Retinal pigment epithelial cell (primary cell): ENCODE measurements at regions not wholly inside any gene's neighbourhood (a gene's known extent, or its start where the extent isn't known, plus 50 kb on each side); places are given as distances from the start of the nearest gene placed in this dataset.

Experiments
- DNase-seq: peaks from one replicate; pipeline ENCODE4 v3.0.0-alpha.2; 2010; ENCODE audit warnings: low read depth
- H3K4me3 ChIP-seq: 2 replicates; pipeline ENCODE4 v1.5.1; 2011; ENCODE audit warnings: mild to moderate bottlenecking, low read length, control low read depth, moderate library complexity
- TF ChIP-seq, protein P1 (sequence below): conservative IDR thresholded peaks from 2 replicates; pipeline ENCODE4 v1.5.1; 2011; ENCODE audit warnings: low read depth, low read length, control low read depth, inconsistent platforms

DNA sequence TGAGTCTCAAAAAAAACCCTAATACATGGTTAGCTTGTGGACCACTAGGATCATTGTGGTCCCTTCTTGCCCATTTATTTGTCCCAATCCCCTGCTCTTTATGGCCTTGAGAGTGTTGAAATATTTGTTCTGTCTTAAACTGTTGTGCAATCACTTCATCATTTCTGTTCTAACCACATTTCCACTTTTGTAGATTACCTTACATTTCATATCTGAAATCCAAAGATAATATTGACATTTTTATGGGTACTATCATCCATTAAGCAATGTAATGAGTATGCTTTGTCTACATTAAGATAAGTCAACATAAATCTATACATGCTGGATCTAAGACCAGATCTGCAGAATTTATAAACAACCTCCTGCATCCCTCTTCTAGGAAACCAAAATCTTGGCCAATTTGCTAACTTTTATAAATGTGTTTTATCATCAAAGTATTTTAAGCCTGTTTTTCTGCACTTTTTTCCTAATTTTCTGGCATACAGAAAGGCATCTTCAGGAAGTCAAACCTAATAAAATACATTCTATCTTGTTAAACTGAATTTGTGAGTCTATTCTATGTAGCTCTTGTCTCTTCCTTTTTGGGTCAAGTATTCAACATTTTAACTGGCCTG, 359.4 kb upstream of the CELF2 start:
- TF ChIP-seq, protein P1, sequence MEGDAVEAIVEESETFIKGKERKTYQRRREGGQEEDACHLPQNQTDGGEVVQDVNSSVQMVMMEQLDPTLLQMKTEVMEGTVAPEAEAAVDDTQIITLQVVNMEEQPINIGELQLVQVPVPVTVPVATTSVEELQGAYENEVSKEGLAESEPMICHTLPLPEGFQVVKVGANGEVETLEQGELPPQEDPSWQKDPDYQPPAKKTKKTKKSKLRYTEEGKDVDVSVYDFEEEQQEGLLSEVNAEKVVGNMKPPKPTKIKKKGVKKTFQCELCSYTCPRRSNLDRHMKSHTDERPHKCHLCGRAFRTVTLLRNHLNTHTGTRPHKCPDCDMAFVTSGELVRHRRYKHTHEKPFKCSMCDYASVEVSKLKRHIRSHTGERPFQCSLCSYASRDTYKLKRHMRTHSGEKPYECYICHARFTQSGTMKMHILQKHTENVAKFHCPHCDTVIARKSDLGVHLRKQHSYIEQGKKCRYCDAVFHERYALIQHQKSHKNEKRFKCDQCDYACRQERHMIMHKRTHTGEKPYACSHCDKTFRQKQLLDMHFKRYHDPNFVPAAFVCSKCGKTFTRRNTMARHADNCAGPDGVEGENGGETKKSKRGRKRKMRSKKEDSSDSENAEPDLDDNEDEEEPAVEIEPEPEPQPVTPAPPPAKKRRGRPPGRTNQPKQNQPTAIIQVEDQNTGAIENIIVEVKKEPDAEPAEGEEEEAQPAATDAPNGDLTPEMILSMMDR, result no peak
- DNase-seq, result no peak
- H3K4me3 ChIP-seq, result no peak overlapping the region

DNA sequence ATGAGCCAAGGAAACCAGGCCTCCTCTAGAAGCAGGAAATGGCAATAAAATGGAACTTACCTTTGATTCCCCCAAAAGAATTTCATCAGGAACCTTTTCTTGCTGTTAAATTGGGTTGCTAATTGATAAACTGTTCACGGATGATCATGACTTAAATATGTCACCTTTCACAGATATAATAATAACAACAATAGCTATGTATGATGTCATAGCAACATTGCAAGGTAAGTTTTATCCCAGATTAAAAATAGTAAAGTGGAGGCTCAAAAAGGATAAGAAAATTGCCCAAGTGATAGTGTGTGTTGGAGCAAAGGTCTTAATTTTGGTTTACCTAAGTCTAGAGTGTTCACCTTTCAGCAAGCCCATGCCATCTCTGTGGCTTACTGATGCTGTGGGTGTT, 357.6 kb upstream of the CELF2 start:
- TF ChIP-seq, protein P1, result no peak
- no peak overlapping the region for H3K4me3 ChIP-seq
- DNase-seq, result no peak

DNA sequence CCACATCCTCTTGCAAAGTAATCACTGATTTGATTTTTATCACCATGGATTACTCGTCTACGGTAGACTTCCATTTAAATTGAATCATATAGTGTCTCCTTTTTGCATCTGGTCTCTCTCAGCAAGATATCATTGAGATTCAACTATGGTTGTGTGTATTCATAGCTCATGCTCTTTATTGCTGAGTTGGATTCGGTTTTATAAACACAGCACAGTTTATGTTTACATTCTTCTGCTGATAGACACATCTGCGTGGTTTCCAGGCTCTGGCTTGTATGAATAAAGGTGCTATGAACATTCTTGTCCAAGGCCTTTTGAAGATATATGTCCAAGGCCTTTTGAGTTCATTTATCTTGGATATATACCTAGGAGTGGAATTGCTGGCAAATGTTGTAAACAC, 356.5 kb upstream of the CELF2 start:
- no peak for DNase-seq
- TF ChIP-seq, protein P1, result no peak
- H3K4me3 ChIP-seq, result no peak overlapping the region

DNA sequence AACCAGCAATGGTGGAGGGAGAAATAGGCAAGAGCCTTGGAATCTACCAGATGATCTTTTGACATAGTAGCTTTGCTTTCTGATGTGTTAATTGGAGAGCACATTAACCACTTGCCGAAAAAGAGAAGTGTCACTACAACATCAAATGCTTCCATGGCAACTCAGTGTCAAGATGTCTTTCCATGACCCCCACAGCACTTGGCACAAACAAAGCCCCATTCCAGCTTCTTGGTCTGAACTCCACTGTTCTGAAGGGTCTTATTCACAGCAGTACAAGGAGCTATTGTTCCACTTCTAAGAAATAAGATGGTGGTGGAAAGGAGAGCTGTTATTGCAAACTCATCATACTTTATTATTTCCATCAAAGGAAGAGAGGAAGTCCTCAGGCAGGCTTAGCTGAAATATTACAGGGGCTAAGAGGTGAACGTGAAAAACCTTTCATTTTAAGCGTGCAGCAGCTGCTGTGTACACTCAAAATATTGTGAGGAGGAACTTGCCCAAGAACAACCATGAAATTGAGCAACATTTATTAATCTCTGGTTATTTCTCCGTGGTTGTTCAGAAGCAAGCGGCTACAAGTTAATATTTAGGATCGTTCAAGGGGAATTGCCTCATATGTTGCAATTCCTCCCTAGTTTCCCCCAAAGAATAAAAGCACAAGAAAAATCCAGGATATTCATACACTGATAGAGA, 354.8 kb upstream of the CELF2 start:
- H3K4me3 ChIP-seq, result no peak overlapping the region
- TF ChIP-seq, protein P1, result no peak
- DNase-seq, result peak; percentile 4

DNA sequence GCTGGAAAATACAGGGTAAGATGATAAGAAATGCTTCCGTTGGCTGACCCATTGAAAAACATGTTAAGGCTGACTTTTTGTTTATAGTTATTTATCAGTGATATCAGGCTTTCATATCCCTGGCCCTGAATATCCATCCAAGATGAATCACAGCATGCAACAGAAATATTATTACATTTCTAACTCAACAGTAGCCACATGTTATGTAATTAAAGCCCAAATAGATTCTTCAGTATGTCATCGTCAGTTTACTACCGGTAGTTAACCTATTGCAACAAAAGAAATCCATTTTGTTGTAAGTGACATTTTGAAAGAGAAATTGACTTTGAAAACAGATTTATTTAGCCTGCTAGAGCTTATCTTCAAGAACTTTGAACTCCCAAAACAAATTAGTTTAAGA, 354.1 kb upstream of the CELF2 start:
- TF ChIP-seq, protein P1, result no peak
- H3K4me3 ChIP-seq, result no peak overlapping the region
- DNase-seq, result no peak

DNA sequence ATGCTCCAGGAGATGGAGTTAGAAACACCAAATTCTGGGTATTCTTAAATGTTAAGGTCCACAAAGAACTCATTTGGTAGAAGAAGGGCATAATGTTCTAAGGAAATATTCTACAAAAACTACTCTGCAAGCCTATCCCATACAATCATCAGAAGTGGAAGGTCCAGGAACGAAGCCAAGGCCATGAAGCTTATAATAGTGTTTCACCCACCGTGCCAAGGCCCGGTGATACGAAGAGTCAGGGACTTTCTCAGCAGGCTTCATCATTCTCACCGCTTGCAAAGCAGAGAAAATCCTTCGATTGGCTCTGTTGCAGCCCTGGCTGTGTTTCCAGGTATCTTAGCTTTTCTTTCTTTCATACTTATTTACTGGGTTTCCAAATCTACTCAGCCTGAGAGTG, 351.9 kb upstream of the CELF2 start:
- DNase-seq, result no peak
- TF ChIP-seq, protein P1, result no peak

DNA sequence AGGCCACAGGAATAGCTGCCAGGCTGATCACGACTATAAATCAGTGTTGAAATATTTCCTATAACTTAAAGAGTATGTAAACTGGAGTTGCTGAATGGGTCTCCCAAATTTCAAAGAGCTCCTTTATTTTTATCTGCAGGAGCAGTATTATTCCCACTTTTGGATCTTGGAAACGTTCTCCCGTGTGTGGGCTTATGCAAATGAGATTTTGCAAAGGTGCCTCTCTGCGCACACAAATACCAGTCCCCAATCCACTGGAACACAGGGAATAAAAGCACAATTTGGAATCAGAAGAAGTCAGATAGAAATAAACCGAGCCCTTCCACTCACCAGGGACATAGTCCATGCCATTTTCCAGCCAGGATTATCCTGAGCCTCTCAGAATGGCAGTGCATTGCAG, 350.2 kb upstream of the CELF2 start:
- H3K4me3 ChIP-seq, result no peak overlapping the region
- TF ChIP-seq, protein P1, result no peak
- no peak for DNase-seq

More for the DNA sequence above, 351.9 kb upstream of the CELF2 start:
- H3K4me3 ChIP-seq, result no peak overlapping the region
